Skeletal muscle tissue (tissue), 4 donors: ENCODE measurements at regions not wholly inside any gene's neighbourhood (a gene's known extent, or its start where the extent isn't known, plus 50 kb on each side); places are given as distances from the start of the nearest gene placed in this dataset. TPM values are rescaled to one million over a fixed set of nuclear protein-coding genes. Genes with fewer than 3 reads are reported as not detected.

ENCODE experiments used
- H3K27ac ChIP-seq: one replicate; pipeline ENCODE4 v1.7.0; 2013; ENCODE audit warnings: mild to moderate bottlenecking, low read depth, low read length, inconsistent platforms
- H3K27me3 ChIP-seq, 3 donors: one replicate each; pipeline ENCODE4 v1.7.0; 2013; ENCODE audit warnings: low read length in 3 of 3; ENCODE audit not compliant: control insufficient read depth in 3 of 3, insufficient read depth in 3 of 3
- H3K36me3 ChIP-seq, 3 donors: one replicate each; pipeline ENCODE4 v1.7.0; 2013; ENCODE audit warnings: low read length in 3 of 3; ENCODE audit not compliant: control insufficient read depth in 3 of 3, insufficient read depth in 3 of 3
- H3K4me1 ChIP-seq, 3 donors: one replicate each; pipeline ENCODE4 v1.7.0; 2013; ENCODE audit warnings: low read length in 3 of 3, mild to moderate bottlenecking in 3 of 3; ENCODE audit not compliant: control insufficient read depth in 3 of 3, insufficient read depth in 3 of 3
- H3K4me3 ChIP-seq, 3 donors: one replicate each; pipeline ENCODE4 v1.7.0; 2013; ENCODE audit warnings: low read length in 3 of 3
- H3K9ac ChIP-seq, 3 donors: one replicate each; pipeline ENCODE4 v1.7.0; 2013; ENCODE audit warnings: low read length in 3 of 3, mild to moderate bottlenecking in 3 of 3, moderate library complexity in 2 of 3, low read depth in 1 of 3
- H3K9me3 ChIP-seq, 3 donors: one replicate each; pipeline ENCODE4 v1.7.0; 2013; ENCODE audit warnings: low read length in 3 of 3; ENCODE audit not compliant: control insufficient read depth in 3 of 3
- small RNA-seq: library from RNA; depleted of rRNA; stranded (forward); fragments of <200 nt; gene quantifications from one replicate; pipeline ENCODE3, GENCODE V24; 2014
- donor health status: Osteomylitis.

GRCh38 chr4:133062851-133063250 is 86.2 kb upstream of the PCDH10 start:
- no peak overlapping the region for H3K9ac ChIP-seq
- peaks cover 0 to 2% (median under 1%) of the 10 kb centered on the region in 3 donors for H3K9me3 ChIP-seq
- H3K4me1 ChIP-seq = no peaks in the 10 kb centered on the region
- no peaks in the 10 kb centered on the region for H3K27me3 ChIP-seq
- H3K36me3 ChIP-seq = no peaks in the 10 kb centered on the region
- no peak overlapping the region for H3K4me3 ChIP-seq
- no peak overlapping the region for H3K27ac ChIP-seq

- H3K4me1 ChIP-seq = no peaks in the 10 kb centered on the region
- H3K9me3 ChIP-seq = peaks cover 2 to 13% (median 2%) of the 10 kb centered on the region in 3 donors
- H3K36me3 ChIP-seq = no peaks in the 10 kb centered on the region
- no peak overlapping the region for H3K9ac ChIP-seq
- H3K4me3 ChIP-seq = no peak overlapping the region
- H3K27ac ChIP-seq = no peak overlapping the region
- H3K27me3 ChIP-seq = no peaks in the 10 kb centered on the region
These were observed 81.0 kb upstream of the PCDH10 start for GRCh38 chr4:133068083-133068482.

GRCh38 chr4:133081246-133081645 is 67.8 kb upstream of the PCDH10 start:
- H3K36me3 ChIP-seq = no peaks in the 10 kb centered on the region
- H3K27me3 ChIP-seq = no peaks in the 10 kb centered on the region
- H3K9me3 ChIP-seq = no peaks in the 10 kb centered on the region
- no peaks in the 10 kb centered on the region for H3K4me1 ChIP-seq
- no peak overlapping the region for H3K27ac ChIP-seq
- H3K4me3 ChIP-seq = no peak overlapping the region
- no peak overlapping the region for H3K9ac ChIP-seq

GRCh38 chr4:133084421-133084820 is 64.7 kb upstream of the PCDH10 start:
- Histone ChIP-seq H3K9me3 (no peaks in the 10 kb centered on the region), H3K36me3 (no peaks in the 10 kb centered on the region), H3K27ac (no peak overlapping the region), H3K4me1 (no peaks in the 10 kb centered on the region), H3K4me3 (no peak overlapping the region), H3K9ac (no peak overlapping the region), H3K27me3 (no peaks in the 10 kb centered on the region)

GRCh38 chr4:133095591-133095990 is 53.5 kb upstream of the PCDH10 start:
- H3K4me3 ChIP-seq = no peak overlapping the region
- no peaks in the 10 kb centered on the region for H3K4me1 ChIP-seq
- H3K36me3 ChIP-seq = no peaks in the 10 kb centered on the region
- no peaks in the 10 kb centered on the region for H3K9me3 ChIP-seq
- H3K9ac ChIP-seq = no peak overlapping the region
- H3K27me3 ChIP-seq = no peaks in the 10 kb centered on the region
- H3K27ac ChIP-seq = no peak overlapping the region

- Histone ChIP-seq H3K27ac (no peak overlapping the region), H3K27me3 (no peaks in the 10 kb centered on the region), H3K4me1 (no peaks in the 10 kb centered on the region), H3K9ac (no peak overlapping the region), H3K36me3 (no peaks in the 10 kb centered on the region), H3K4me3 (no peak overlapping the region), H3K9me3 (no peaks in the 10 kb centered on the region)
These were observed 52.1 kb upstream of the PCDH10 start for GRCh38 chr4:133096972-133097371.

Small RNA genes lying in the stretch of these regions (small RNA-seq; reads per million reads assigned to genes)
- not detected for gene AC096711.1
